HUES6 (cell line): ENCODE measurements at regions not wholly inside any gene's neighbourhood (a gene's known extent, or its start where the extent isn't known, plus 50 kb on each side); places are given as distances from the start of the nearest gene placed in this dataset.

Experiments
- H3K27ac ChIP-seq: 2 replicates; pipeline ENCODE4 v1.7.0; 2013; ENCODE audit warnings: low read depth, mild to moderate bottlenecking, low read length, inconsistent platforms
- H3K27me3 ChIP-seq: 2 replicates; pipeline ENCODE4 v1.6.1; 2013; ENCODE audit warnings: low read length; ENCODE audit not compliant: control insufficient read depth, insufficient read depth
- H3K36me3 ChIP-seq: 2 replicates; pipeline ENCODE4 v1.6.1; 2013; ENCODE audit warnings: low read length; ENCODE audit not compliant: control insufficient read depth, insufficient read depth
- H3K4me1 ChIP-seq: 2 replicates; pipeline ENCODE4 v1.6.1; 2013; ENCODE audit warnings: low read length; ENCODE audit not compliant: control insufficient read depth, insufficient read depth
- H3K4me3 ChIP-seq: 2 replicates; pipeline ENCODE4 v1.5.1; 2013; ENCODE audit warnings: low read depth, low read length
- H3K9ac ChIP-seq: one replicate; pipeline ENCODE4 v1.6.1; 2013; ENCODE audit warnings: mild to moderate bottlenecking, low read length
- H3K9me3 ChIP-seq: 2 replicates; pipeline ENCODE4 v1.6.1; 2013; ENCODE audit warnings: low read depth, low read length; ENCODE audit not compliant: control insufficient read depth, insufficient read depth

- no peaks in the 10 kb centered on the region for H3K36me3 ChIP-seq
- H3K9ac ChIP-seq, result no peak overlapping the region
- H3K27me3 ChIP-seq, result no peaks in the 10 kb centered on the region
- no peak overlapping the region for H3K4me3 ChIP-seq
- no peaks in the 10 kb centered on the region for H3K9me3 ChIP-seq
- H3K27ac ChIP-seq, result no peak overlapping the region
- peaks cover 25% of the 10 kb centered on the region for H3K4me1 ChIP-seq
Measured at GRCh38 chr9:16223074-16223871, 647.2 kb downstream of the BNC2 start.

GRCh38 chr9:16230731-16231130 is 639.7 kb downstream of the BNC2 start:
- no peak overlapping the region for H3K4me3 ChIP-seq
- no peaks in the 10 kb centered on the region; the same call in 1 of the 2 replicates for H3K9me3 ChIP-seq
- H3K4me1 ChIP-seq, result no peaks in the 10 kb centered on the region
- no peaks in the 10 kb centered on the region for H3K27me3 ChIP-seq
- H3K27ac ChIP-seq, result no peak overlapping the region
- H3K36me3 ChIP-seq, result no peaks in the 10 kb centered on the region
- H3K9ac ChIP-seq, result no peak overlapping the region

- Histone ChIP-seq H3K36me3 (no peaks in the 10 kb centered on the region), H3K4me1 (no peaks in the 10 kb centered on the region), H3K4me3 (no peak overlapping the region), H3K27ac (no peak overlapping the region), H3K9me3 (no peaks in the 10 kb centered on the region; the same call in 1 of the 2 replicates), H3K9ac (no peak overlapping the region), H3K27me3 (no peaks in the 10 kb centered on the region)
Measured at GRCh38 chr9:16236311-16236710, 634.2 kb downstream of the BNC2 start.

GRCh38 chr9:16236882-16237281 is 633.6 kb downstream of the BNC2 start:
- H3K4me3 ChIP-seq, result no peak overlapping the region
- H3K27me3 ChIP-seq, result no peaks in the 10 kb centered on the region
- no peaks in the 10 kb centered on the region for H3K4me1 ChIP-seq
- H3K9me3 ChIP-seq, result no peaks in the 10 kb centered on the region; the same call in 1 of the 2 replicates
- H3K27ac ChIP-seq, result no peak overlapping the region
- no peak overlapping the region for H3K9ac ChIP-seq
- no peaks in the 10 kb centered on the region for H3K36me3 ChIP-seq

- Histone ChIP-seq H3K4me1 (peaks cover 7% of the 10 kb centered on the region), H3K9me3 (no peaks in the 10 kb centered on the region; the same call in 1 of the 2 replicates), H3K36me3 (no peaks in the 10 kb centered on the region), H3K27ac (no peak overlapping the region), H3K9ac (no peak overlapping the region), H3K27me3 (no peaks in the 10 kb centered on the region), H3K4me3 (no peak overlapping the region)
Measured at GRCh38 chr9:16238623-16239138, 631.8 kb downstream of the BNC2 start.

GRCh38 chr9:16241231-16241630 is 629.2 kb downstream of the BNC2 start:
- Histone ChIP-seq H3K36me3 (no peaks in the 10 kb centered on the region), H3K9ac (no peak overlapping the region), H3K4me1 (peaks cover 14% of the 10 kb centered on the region), H3K27me3 (no peaks in the 10 kb centered on the region), H3K9me3 (no peaks in the 10 kb centered on the region), H3K4me3 (no peak overlapping the region), H3K27ac (no peak overlapping the region)

- H3K4me3 ChIP-seq, result no peak overlapping the region
- no peaks in the 10 kb centered on the region for H3K27me3 ChIP-seq
- no peaks in the 10 kb centered on the region for H3K36me3 ChIP-seq
- no peaks in the 10 kb centered on the region for H3K9me3 ChIP-seq
- no peak overlapping the region for H3K27ac ChIP-seq
- H3K9ac ChIP-seq, result no peak overlapping the region
- peaks cover 14% of the 10 kb centered on the region for H3K4me1 ChIP-seq
Measured at GRCh38 chr9:16243798-16244197, 626.7 kb downstream of the BNC2 start.

GRCh38 chr9:16245756-16246440 is 624.6 kb downstream of the BNC2 start:
- Histone ChIP-seq H3K4me3 (no peak overlapping the region), H3K9ac (no peak overlapping the region), H3K27ac (no peak overlapping the region)

GRCh38 chr9:16246785-16247184 is 623.7 kb downstream of the BNC2 start:
- Histone ChIP-seq H3K27me3 (no peaks in the 10 kb centered on the region), H3K4me3 (no peak overlapping the region), H3K36me3 (no peaks in the 10 kb centered on the region), H3K9ac (no peak overlapping the region), H3K4me1 (peaks cover 14% of the 10 kb centered on the region), H3K9me3 (no peaks in the 10 kb centered on the region), H3K27ac (no peak overlapping the region)

More at GRCh38 chr9:16245756-16246440, 624.6 kb downstream of the BNC2 start:
- Histone ChIP-seq H3K4me1 (peaks cover 14% of the 10 kb centered on the region), H3K36me3 (no peaks in the 10 kb centered on the region), H3K9me3 (no peaks in the 10 kb centered on the region), H3K27me3 (no peaks in the 10 kb centered on the region)

- no peaks in the 10 kb centered on the region for H3K36me3 ChIP-seq
- peaks cover 15% of the 10 kb centered on the region for H3K4me1 ChIP-seq
- H3K27me3 ChIP-seq, result no peaks in the 10 kb centered on the region
- H3K9me3 ChIP-seq, result no peaks in the 10 kb centered on the region
- H3K27ac ChIP-seq, result no peak overlapping the region
- no peak overlapping the region for H3K4me3 ChIP-seq
- H3K9ac ChIP-seq, result no peak overlapping the region
Measured at GRCh38 chr9:16247188-16247875, 623.1 kb downstream of the BNC2 start.

- no peak overlapping the region for H3K27ac ChIP-seq
- no peak overlapping the region for H3K9ac ChIP-seq
- H3K4me3 ChIP-seq, result no peak overlapping the region
Measured at GRCh38 chr9:16248822-16249221, 621.6 kb downstream of the BNC2 start.

More at GRCh38 chr9:16248822-16249221, 621.6 kb downstream of the BNC2 start:
- Histone ChIP-seq H3K9me3 (no peaks in the 10 kb centered on the region), H3K36me3 (no peaks in the 10 kb centered on the region), H3K4me1 (peaks cover 22% of the 10 kb centered on the region), H3K27me3 (no peaks in the 10 kb centered on the region)
